T-helper 2 cell treated with Interferon-gamma antibody and Interleukin-4, amounts not matched to agents 100 ng/mL and 5 ng/mL, for 36 hours (primary cell): ENCODE measurements at regions not wholly inside any gene's neighbourhood (a gene's known extent, or its start where the extent isn't known, plus 50 kb on each side); places are given as distances from the start of the nearest gene placed in this dataset.

Source experiments
- intact Hi-C: fragments of 100-400 bp; cut with micrococcal nuclease; formaldehyde crosslinking; loops from one replicate; pipeline ENCODE4 v1.15.1; 2023

GRCh38 chr15:94673801-94674200, 442.4 kb downstream of the MCTP2 start:
- intact Hi-C loops: loop anchor here (5.0 kb wide), 1 partner anchor 92 kb away; no protein-coding TSS in a partner anchor

- intact Hi-C loops: loop anchor here (5.0 kb wide), 1 partner anchor 92 kb away; no protein-coding TSS in a partner anchor
Observed at GRCh38 chr15:94674296-94674695, 442.9 kb downstream of the MCTP2 start.

GRCh38 chr15:94677202-94677790, 445.9 kb downstream of the MCTP2 start:
- intact Hi-C loops: no loop called here

GRCh38 chr15:94682171-94682570, 450.8 kb downstream of the MCTP2 start:
- intact Hi-C loops: no loop called here

GRCh38 chr15:94683902-94684301, 452.5 kb downstream of the MCTP2 start:
- intact Hi-C loops: no loop called here

- intact Hi-C loops: no loop called here
Observed at GRCh38 chr15:94691169-94691568, 459.8 kb downstream of the MCTP2 start.

GRCh38 chr15:94692710-94693109, 461.3 kb downstream of the MCTP2 start:
- intact Hi-C loops: no loop called here

- intact Hi-C loops: no loop called here
Observed at GRCh38 chr15:94700211-94700610, 468.9 kb downstream of the MCTP2 start.

- intact Hi-C loops: no loop called here
Observed at GRCh38 chr15:94701281-94701985, 470.1 kb downstream of the MCTP2 start.

GRCh38 chr15:94703596-94703995, 472.2 kb downstream of the MCTP2 start:
- intact Hi-C loops: no loop called here

- intact Hi-C loops: no loop called here
Observed at GRCh38 chr15:94704421-94704820, 473.1 kb downstream of the MCTP2 start.

- intact Hi-C loops: no loop called here
Observed at GRCh38 chr15:94704946-94705345, 473.6 kb downstream of the MCTP2 start.

- intact Hi-C loops: no loop called here
Observed at GRCh38 chr15:94709319-94709718, 478.0 kb downstream of the MCTP2 start.

GRCh38 chr15:94722024-94722636, 490.8 kb downstream of the MCTP2 start:
- intact Hi-C loops: no loop called here

GRCh38 chr15:94723801-94724200, 492.4 kb downstream of the MCTP2 start:
- intact Hi-C loops: no loop called here

- intact Hi-C loops: no loop called here
Observed at GRCh38 chr15:94731286-94731685, 499.9 kb downstream of the MCTP2 start.

- intact Hi-C loops: no loop called here
Observed at GRCh38 chr15:94734460-94734859, 503.1 kb downstream of the MCTP2 start.

- intact Hi-C loops: no loop called here
Observed at GRCh38 chr15:94736236-94736635, 504.9 kb downstream of the MCTP2 start.

GRCh38 chr15:94739639-94740038, 508.3 kb downstream of the MCTP2 start:
- intact Hi-C loops: no loop called here

GRCh38 chr15:94740469-94740868, 509.1 kb downstream of the MCTP2 start:
- intact Hi-C loops: no loop called here

- intact Hi-C loops: no loop called here
Observed at GRCh38 chr15:94743668-94744067, 512.3 kb downstream of the MCTP2 start.

GRCh38 chr15:94744080-94744793, 512.9 kb downstream of the MCTP2 start:
- intact Hi-C loops: no loop called here
